IMR-90 (cell line): ENCODE measurements at regions not wholly inside any gene's neighbourhood (a gene's known extent, or its start where the extent isn't known, plus 50 kb on each side); places are given as distances from the start of the nearest gene placed in this dataset.
A peak's percentile ranks its signal among the peaks of the same experiment; 100 is the strongest.

Source experiments
- ATAC-seq: fragments of 200-7000 bp; cut with Tn5 transposase; 2 replicates; pipeline ENCODE4 v1.9.1; 2020; ENCODE audit warnings: low read depth, mild to moderate bottlenecking, moderate library complexity
- BruUV-seq: library from RNA; stranded (reverse); fragments of 400-500 nt; replicated peaks from 2 replicates; lab custom pipeline; 2021; lab: Mats Ljungman, UMichigan
- CTCF ChIA-PET: fragments of 300-600 bp; formaldehyde crosslinking; extraction: SDS; loops from one replicate; lab custom pipeline; 2021; ENCODE audit warnings: antibody characterized with exemption; lab: Yijun Ruan, JAX
- POLR2A ChIA-PET: fragments of 300-600 bp; sonication (Branson Sonifier 250); formaldehyde crosslinking; loops from one replicate; lab custom pipeline; 2022; ENCODE audit warnings: antibody characterized with exemption; ENCODE audit not compliant: unreplicated experiment; lab: Charles Lee
- DNase-seq: peaks from one replicate; pipeline ENCODE4 v3.0.0; 2013
- H2AFZ ChIP-seq: replicated peaks from 2 replicates; pipeline ENCODE3; 2013; ENCODE audit warnings: low read length, mild to moderate bottlenecking; ENCODE audit not compliant: poor library complexity
- H2AK5ac ChIP-seq: 2 replicates; pipeline ENCODE4 v1.6.1; 2013; ENCODE audit warnings: low read depth, low read length, inconsistent platforms
- H2AK9ac ChIP-seq: replicated peaks from 2 replicates; pipeline ENCODE3; 2013; ENCODE audit warnings: mild to moderate bottlenecking, low read depth, low read length, moderate library complexity; ENCODE audit not compliant: poor library complexity
- H2BK120ac ChIP-seq: 2 replicates; pipeline ENCODE4 v1.6.1; 2013; ENCODE audit warnings: low read depth, low read length, inconsistent platforms
- H2BK15ac ChIP-seq: 3 replicates; pipeline ENCODE4 v1.6.1; 2013; ENCODE audit warnings: low read depth, low read length, inconsistent platforms
- H2BK20ac ChIP-seq: 2 replicates; pipeline ENCODE4 v1.6.1; 2013; ENCODE audit warnings: low read depth, mild to moderate bottlenecking, inconsistent platforms, low read length, moderate library complexity
- H2BK5ac ChIP-seq: 2 replicates; pipeline ENCODE4 v1.6.1; 2013; ENCODE audit warnings: mild to moderate bottlenecking, low read depth, low read length, inconsistent platforms; ENCODE audit not compliant: poor library complexity, severe bottlenecking
- H3K14ac ChIP-seq: replicated peaks from 2 replicates; pipeline ENCODE4 v1.6.1; 2013; ENCODE audit warnings: low read depth, low read length, inconsistent platforms
- H3K18ac ChIP-seq: 2 replicates; pipeline ENCODE4 v1.6.1; 2013; ENCODE audit warnings: low read depth, low read length, control low read depth
- H3K23ac ChIP-seq: 2 replicates; pipeline ENCODE4 v1.6.1; 2013; ENCODE audit warnings: low read depth, low read length, inconsistent platforms
- H3K27ac ChIP-seq: 2 replicates; pipeline ENCODE4 v1.5.1; 2013; ENCODE audit warnings: mild to moderate bottlenecking, control low read depth, low read length; ENCODE audit not compliant: insufficient read depth
- H3K27me3 ChIP-seq: 2 replicates; pipeline ENCODE4 v1.6.1; 2013; ENCODE audit warnings: low read length; ENCODE audit not compliant: control insufficient read depth, insufficient read depth
- H3K36me3 ChIP-seq: 2 replicates; pipeline ENCODE4 v1.6.1; 2013; ENCODE audit warnings: low read length, mixed read lengths; ENCODE audit not compliant: control insufficient read depth, insufficient read depth
- H3K4ac ChIP-seq: 2 replicates; pipeline ENCODE4 v1.6.1; 2013; ENCODE audit warnings: low read depth, low read length, inconsistent platforms
- H3K4me1 ChIP-seq: 2 replicates; pipeline ENCODE4 v1.6.1; 2013; ENCODE audit warnings: low read length, mixed read lengths; ENCODE audit not compliant: control insufficient read depth, insufficient read depth
- H3K4me2 ChIP-seq: 2 replicates; pipeline ENCODE4 v1.6.1; 2013; ENCODE audit warnings: low read depth, mild to moderate bottlenecking, control low read depth, low read length, moderate library complexity
- H3K4me3 ChIP-seq: 2 replicates; pipeline ENCODE4 v1.5.1; 2013; ENCODE audit warnings: low read depth, mild to moderate bottlenecking, control low read depth, low read length, moderate library complexity; ENCODE audit not compliant: insufficient read depth
- H3K56ac ChIP-seq: 2 replicates; pipeline ENCODE4 v1.6.1; 2013; ENCODE audit warnings: low read length, inconsistent platforms; ENCODE audit not compliant: insufficient read depth; ENCODE audit errors: extremely low read depth
- H3K79me1 ChIP-seq, 2 experiments: 2 replicates each; pipeline ENCODE4 v1.6.1; 2013; ENCODE audit warnings: low read length in 2 of 2, inconsistent platforms in 1 of 2, low read depth in 1 of 2
- H3K9ac ChIP-seq: 2 replicates; pipeline ENCODE4 v1.6.1; 2013; ENCODE audit warnings: low read depth, low read length, control low read depth
- H3K9me1 ChIP-seq: 2 replicates; pipeline ENCODE4 v1.6.1; 2013; ENCODE audit warnings: low read length, inconsistent platforms; ENCODE audit not compliant: insufficient read depth
- H3K9me3 ChIP-seq: 2 replicates; pipeline ENCODE4 v1.6.1; 2013; ENCODE audit warnings: low read length; ENCODE audit not compliant: control insufficient read depth, insufficient read depth
- H4K20me1 ChIP-seq: 2 replicates; pipeline ENCODE4 v1.6.1; 2013; ENCODE audit warnings: low read length, inconsistent platforms; ENCODE audit not compliant: insufficient read depth
- H4K5ac ChIP-seq: 2 replicates; pipeline ENCODE4 v1.6.1; 2013; ENCODE audit warnings: mild to moderate bottlenecking, low read depth, low read length, control low read depth
- H4K8ac ChIP-seq, 2 experiments: 2 replicates each; pipeline ENCODE4 v1.6.1; 2013; ENCODE audit warnings: low read depth in 2 of 2, low read length in 2 of 2, control low read depth in 1 of 2, inconsistent platforms in 1 of 2
- H4K91ac ChIP-seq: 2 replicates; pipeline ENCODE4 v1.6.1; 2013; ENCODE audit warnings: low read depth, low read length, inconsistent platforms; ENCODE audit not compliant: insufficient read depth
- CEBPB ChIP-seq: IDR thresholded peaks from 2 replicates; pipeline ENCODE4 v1.6.1; 2012; ENCODE audit warnings: low read depth, low read length, improper control_type of control experiment
- FOS ChIP-seq: fragments of 150-350 bp; IDR thresholded peaks from 2 replicates; pipeline ENCODE4 v1.6.1; 2016; ENCODE audit warnings: low read depth, low read length
- MAFK ChIP-seq: IDR thresholded peaks from 2 replicates; pipeline ENCODE4 v1.6.1; 2012; ENCODE audit warnings: low read depth, low read length, improper control_type of control experiment
- NFE2L2 ChIP-seq: fragments of 150-350 bp; IDR thresholded peaks from 2 replicates; pipeline ENCODE4 v1.6.1; 2016; ENCODE audit warnings: low read depth, mild to moderate bottlenecking, low read length
- dilution Hi-C: fragments of 300-500 bp; cut with HindIII; formaldehyde crosslinking; loops from one replicate; pipeline ENCODE4 v1.14.3; 2018; ENCODE audit warnings: low sequenced_read_pairs; ENCODE audit not compliant: unreplicated experiment
- in situ Hi-C: fragments of 300-500 bp; cut with MboI; formaldehyde crosslinking; loops from 3 replicates; pipeline ENCODE4 v1.14.3; 2019; ENCODE audit warnings: low sequenced_read_pairs, inconsistent platforms, mixed read lengths
- intact Hi-C: fragments of 100-400 bp; cut with micrococcal nuclease; formaldehyde crosslinking; loops from 2 replicates; pipeline ENCODE4 v1.10.0; 2022

- no peak overlapping the region for H4K8ac ChIP-seq
- no peak overlapping the region for H2BK5ac ChIP-seq
- H2BK15ac ChIP-seq, result no peak overlapping the region
- H2BK20ac ChIP-seq, result no peak overlapping the region
- no peak overlapping the region for H3K4me2 ChIP-seq
- H2AK9ac ChIP-seq, result no peak overlapping the region
- H2AFZ ChIP-seq, result no peak overlapping the region
- DNase-seq, result no peak
- H3K9me1 ChIP-seq, result no peaks in the 10 kb centered on the region
- intact Hi-C loops (no loop called here), dilution Hi-C loops (no loop called here), in situ Hi-C loops (no loop called here)
- no peak overlapping the region for H3K27ac ChIP-seq
- H3K27me3 ChIP-seq, result no peaks in the 10 kb centered on the region
- H2BK120ac ChIP-seq, result no peak overlapping the region
- ATAC-seq, result no peak
- H3K56ac ChIP-seq, result no peak overlapping the region
- no peak overlapping the region for H3K14ac ChIP-seq
- no TSS peak for BruUV-seq
- H3K36me3 ChIP-seq, result no peaks in the 10 kb centered on the region
- no peaks in the 10 kb centered on the region for H3K79me1 ChIP-seq
- H3K4me3 ChIP-seq, result no peak overlapping the region
- ChIA-PET CTCF (interaction anchor here (0.7 kb wide), 1 partner anchor 1538 kb away, joined by 3 read pairs; no protein-coding TSS in a partner anchor), POLR2A (no interaction called here)
- no peak overlapping the region for H2AK5ac ChIP-seq
- H3K18ac ChIP-seq, result no peak overlapping the region
- H3K9ac ChIP-seq, result no peak overlapping the region
- no peak for TF ChIP-seq CEBPB
- no peak for TF ChIP-seq NFE2L2
- TF ChIP-seq MAFK, result peak; percentile 97
- TF ChIP-seq FOS, result no peak
- no peak overlapping the region for H4K91ac ChIP-seq
- no peak overlapping the region for H3K4ac ChIP-seq
- peaks cover 5% of the 10 kb centered on the region; the same call in 1 of the 2 replicates for H3K9me3 ChIP-seq
- no peak overlapping the region for H4K5ac ChIP-seq
- no peak overlapping the region for H3K23ac ChIP-seq
- no peaks in the 10 kb centered on the region for H4K20me1 ChIP-seq
- no peaks in the 10 kb centered on the region for H3K4me1 ChIP-seq
These were observed 407.4 kb upstream of the LRRTM1 start for GRCh38 chr2:80711915-80712314.
